Fibroblast of lung (primary cell): ENCODE measurements at regions not wholly inside any gene's neighbourhood (a gene's known extent, or its start where the extent isn't known, plus 50 kb on each side); places are given as distances from the start of the nearest gene placed in this dataset.

Experiments
- CTCF ChIP-seq, 2 donors: IDR thresholded peaks in 1 of 2; conservative IDR thresholded peaks in 1 of 2; 1 replicate in 1 of 2; 2 replicates in 1 of 2; pipeline ENCODE4 v1.5.1; 2011 to 2012; ENCODE audit warnings: low read length in 2 of 2, control low read depth in 1 of 2, inconsistent platforms in 1 of 2, low read depth in 1 of 2, mild to moderate bottlenecking in 1 of 2
- EZH2 ChIP-seq: IDR thresholded peaks from 2 replicates; pipeline ENCODE4 v1.5.1; 2012; ENCODE audit warnings: low read length, control low read depth, mild to moderate bottlenecking; ENCODE audit errors: missing control alignments

- TF ChIP-seq CTCF (conservative IDR thresholded peaks at IDR 0.05 in 1 of 2, IDR thresholded peaks at IDR 0.05 in 1 of 2; ENCODE audit: low read depth in 1 of 2, low read length in 2 of 2) (no peak), EZH2 (no peak)
Observed at GRCh38 chr6:167569879-167570278, 245.0 kb downstream of the TTLL2 start.
